ENCODE measurements at regions not wholly inside any gene's neighbourhood (a gene's known extent, or its start where the extent isn't known, plus 50 kb on each side); places are given as distances from the start of the nearest gene placed in this dataset.

DNA sequence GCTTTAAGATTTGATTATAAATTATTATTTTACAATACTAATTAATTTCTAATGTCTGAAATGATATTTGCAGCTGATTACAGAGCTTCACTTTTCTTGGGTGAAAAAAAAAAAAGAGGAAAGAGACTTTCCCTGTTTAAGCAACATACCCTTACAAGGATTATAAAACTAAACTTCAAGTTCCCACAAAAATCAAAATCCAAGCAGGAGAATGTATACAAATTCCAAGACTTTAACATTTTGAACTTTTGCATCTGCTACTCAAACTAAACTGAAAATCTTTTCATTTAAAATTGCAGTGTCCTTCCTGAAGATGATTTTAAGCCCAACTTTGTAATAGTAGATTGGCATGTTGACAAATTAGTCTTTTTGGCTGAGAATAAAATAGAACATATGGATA lies 742.4 kb upstream of the INTU start:
- no TSS peak for BruUV-seq (replicated peaks)
- intact Hi-C loops (cut with micrococcal nuclease; ENCODE audit: unreplicated experiment) = no loop called here
- Histone ChIP-seq H3K27me3 (replicated peaks in 1 of 2; ENCODE audit: control insufficient read depth in 2 of 2, insufficient read depth in 2 of 2, low read length in 1 of 2) (no peaks in the 10 kb centered on the region), H3K79me2 (ENCODE audit: control insufficient read depth, insufficient read depth, low read length) (no peaks in the 10 kb centered on the region), H2AFZ (ENCODE audit: control insufficient read depth, low read depth, low read length) (no peak overlapping the region), H3K36me3 (ENCODE audit: control insufficient read depth in 2 of 2, insufficient read depth in 2 of 2, low read length in 1 of 2) (no peaks in the 10 kb centered on the region), H3K9ac (ENCODE audit: control insufficient read depth, insufficient read depth, low read length) (no peak overlapping the region), H3K4me1 (ENCODE audit: control insufficient read depth, insufficient read depth, low read length) (no peaks in the 10 kb centered on the region), H3K4me3 (no peak overlapping the region), H3K9me3 (replicated peaks; ENCODE audit: control insufficient read depth, insufficient read depth, low read length) (no peaks in the 10 kb centered on the region), H4K20me1 (ENCODE audit: control insufficient read depth, insufficient read depth) (no peaks in the 10 kb centered on the region), H3K4me2 (ENCODE audit: control insufficient read depth, insufficient read depth) (no peak overlapping the region), H3K27ac (ENCODE audit: control insufficient read depth, insufficient read depth) (no peak overlapping the region)
- CTCF ChIA-PET = no interaction called here
- ATAC-seq (no peak), FAIRE-seq (no peak), DNase-seq (ENCODE audit: low read depth, low spot score) (no peak)
- in situ Hi-C loops (cut with MboI) = no loop called here
- POLR2A ChIA-PET = no interaction called here
- RAD21 ChIA-PET (ENCODE audit: unreplicated experiment) = no interaction called here
- SMC1A ChIA-PET (ENCODE audit: uncharacterized antibody, unreplicated experiment) = no interaction called here
- TF ChIP-seq, protein P1, sequence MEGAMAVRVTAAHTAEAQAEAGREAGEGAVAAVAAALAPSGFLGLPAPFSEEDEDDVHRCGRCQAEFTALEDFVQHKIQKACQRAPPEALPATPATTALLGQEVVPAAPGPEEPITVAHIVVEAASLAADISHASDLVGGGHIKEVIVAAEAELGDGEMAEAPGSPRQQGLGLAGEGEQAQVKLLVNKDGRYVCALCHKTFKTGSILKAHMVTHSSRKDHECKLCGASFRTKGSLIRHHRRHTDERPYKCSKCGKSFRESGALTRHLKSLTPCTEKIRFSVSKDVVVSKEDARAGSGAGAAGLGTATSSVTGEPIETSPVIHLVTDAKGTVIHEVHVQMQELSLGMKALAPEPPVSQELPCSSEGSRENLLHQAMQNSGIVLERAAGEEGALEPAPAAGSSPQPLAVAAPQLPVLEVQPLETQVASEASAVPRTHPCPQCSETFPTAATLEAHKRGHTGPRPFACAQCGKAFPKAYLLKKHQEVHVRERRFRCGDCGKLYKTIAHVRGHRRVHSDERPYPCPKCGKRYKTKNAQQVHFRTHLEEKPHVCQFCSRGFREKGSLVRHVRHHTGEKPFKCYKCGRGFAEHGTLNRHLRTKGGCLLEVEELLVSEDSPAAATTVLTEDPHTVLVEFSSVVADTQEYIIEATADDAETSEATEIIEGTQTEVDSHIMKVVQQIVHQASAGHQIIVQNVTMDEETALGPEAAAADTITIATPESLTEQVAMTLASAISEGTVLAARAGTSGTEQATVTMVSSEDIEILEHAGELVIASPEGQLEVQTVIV (IDR thresholded peaks at IDR 0.05; ENCODE audit: borderline replicate concordance, partially characterized antibody) = no peak
- no peak for TF ChIP-seq STAT3 (IDR thresholded peaks at IDR 0.05; ENCODE audit: low read depth, low read length)
- no peak for TF ChIP-seq NFIC (IDR thresholded peaks at IDR 0.05; ENCODE audit: low read depth, low read length)
- TF ChIP-seq SUZ12 (IDR thresholded peaks at IDR 0.05; ENCODE audit: unreplicated experiment) = no peak
- no peak for TF ChIP-seq ZNF622 (IDR thresholded peaks at IDR 0.05)
- no peak for TF ChIP-seq CBX5 (IDR thresholded peaks at IDR 0.05; ENCODE audit: low read depth)
- TF ChIP-seq RAD51 (IDR thresholded peaks at IDR 0.05) = no peak
- no peak for TF ChIP-seq SP1 (IDR thresholded peaks at IDR 0.05; ENCODE audit: low read depth, low read length)
- TF ChIP-seq BMI1 (IDR thresholded peaks at IDR 0.05; ENCODE audit: borderline replicate concordance) = no peak
- no peak for TF ChIP-seq SMC3 (IDR thresholded peaks at IDR 0.05; ENCODE audit: borderline replicate concordance, low read length)
- TF ChIP-seq TCF12 (IDR thresholded peaks at IDR 0.05; ENCODE audit: low read depth, low read length) = no peak
